ENCODE measurements at regions not wholly inside any gene's neighbourhood (a gene's known extent, or its start where the extent isn't known, plus 50 kb on each side); places are given as distances from the start of the nearest gene placed in this dataset.

DNA sequence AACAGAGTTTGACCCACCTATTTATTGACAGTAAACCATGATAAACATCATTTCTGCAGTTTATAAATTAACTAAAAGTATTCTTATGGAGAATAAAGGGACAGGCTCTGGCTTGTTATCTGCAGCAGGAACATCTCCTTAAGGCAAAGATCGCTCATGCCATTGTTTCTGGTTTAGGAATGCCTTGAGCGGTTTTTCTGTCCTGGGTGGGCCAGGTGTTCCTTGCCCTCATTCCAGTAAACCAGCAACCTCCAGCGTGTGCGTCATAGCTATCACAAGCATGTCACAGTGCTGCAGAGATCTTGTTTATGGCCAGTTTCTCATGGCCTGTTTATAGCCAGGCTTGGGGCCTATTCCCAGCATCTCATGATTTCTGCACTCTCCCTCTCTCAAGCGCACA is 521.7 kb downstream of the HINT1 start:
- no peak overlapping the region for H3K27ac Mint-ChIP-seq
- H3K36me3 Mint-ChIP-seq (ENCODE audit: low read depth) = no peaks in the 10 kb centered on the region
- ATAC-seq (ENCODE audit: low read depth) (no peak), DNase-seq (no peak)
- no peaks in the 10 kb centered on the region for H3K27me3 Mint-ChIP-seq
- H3K4me1 Mint-ChIP-seq = no peaks in the 10 kb centered on the region
- intact Hi-C loops (cut with micrococcal nuclease) = no loop called here
- H3K4me3 Mint-ChIP-seq = no peak overlapping the region
- CTCF ChIA-PET = no interaction called here
- TF ChIP-seq CTCF (IDR thresholded peaks at IDR 0.05) = no peak
- H3K9me3 Mint-ChIP-seq = peaks cover 8% of the 10 kb centered on the region
- POLR2A ChIA-PET = no interaction called here

DNA sequence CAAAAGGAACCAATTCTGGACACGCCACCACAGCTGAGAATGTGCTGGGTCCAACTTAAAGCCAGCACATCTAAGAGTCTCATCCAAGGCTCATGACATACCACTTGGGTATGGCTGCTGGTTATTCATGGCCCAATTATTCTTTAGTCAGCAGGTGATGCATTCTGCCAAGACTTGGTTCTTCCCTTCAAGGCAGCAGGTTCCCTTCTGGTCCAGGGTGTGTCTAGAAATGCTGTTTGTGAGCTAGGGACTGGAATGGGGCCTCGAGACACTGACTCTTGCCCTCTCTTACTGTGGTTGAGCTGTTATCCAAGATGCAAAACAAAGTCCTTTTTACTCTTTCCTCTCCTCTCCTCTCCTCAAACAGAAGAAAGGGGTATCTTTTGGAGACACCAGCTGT is 522.6 kb downstream of the HINT1 start:
- no peak for ATAC-seq (ENCODE audit: low read depth)
- POLR2A ChIA-PET = no interaction called here
- H3K36me3 Mint-ChIP-seq (ENCODE audit: low read depth) = no peaks in the 10 kb centered on the region
- no peaks in the 10 kb centered on the region for H3K4me1 Mint-ChIP-seq
- H3K27ac Mint-ChIP-seq = no peak overlapping the region
- intact Hi-C loops (cut with micrococcal nuclease) = no loop called here
- no peak for DNase-seq
- no peak overlapping the region for H3K4me3 Mint-ChIP-seq
- CTCF ChIA-PET = no interaction called here
- H3K9me3 Mint-ChIP-seq = peaks cover 8% of the 10 kb centered on the region
- no peak for TF ChIP-seq CTCF (IDR thresholded peaks at IDR 0.05)
- no peaks in the 10 kb centered on the region for H3K27me3 Mint-ChIP-seq

DNA sequence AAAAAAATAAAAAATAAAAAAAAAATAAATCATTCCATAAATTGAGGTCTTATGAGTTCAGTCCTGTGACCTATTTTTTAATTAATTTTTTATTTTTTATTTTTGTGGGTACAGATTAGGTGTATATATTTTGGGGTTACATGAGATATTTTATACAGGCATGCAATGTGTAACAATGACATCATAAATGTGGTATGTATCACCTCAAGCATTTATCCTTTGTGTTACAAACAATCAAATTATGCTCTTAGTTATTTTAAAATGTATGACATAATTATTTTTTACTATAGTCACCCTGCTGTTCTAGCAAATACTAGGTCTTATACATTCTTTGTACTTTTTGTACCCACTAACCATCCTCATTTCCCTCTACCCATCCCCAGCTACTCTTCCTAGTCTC is 537.9 kb downstream of the HINT1 start:
- Mint-ChIP-seq H3K4me3 (no peak overlapping the region), H3K27me3 (no peaks in the 10 kb centered on the region), H3K9me3 (peaks cover 25% of the 10 kb centered on the region), H3K36me3 (ENCODE audit: low read depth) (no peaks in the 10 kb centered on the region), H3K27ac (no peak overlapping the region), H3K4me1 (no peaks in the 10 kb centered on the region)
- ChIA-PET POLR2A (no interaction called here), CTCF (no interaction called here)
- TF ChIP-seq CTCF (IDR thresholded peaks at IDR 0.05) = no peak
- ATAC-seq (ENCODE audit: low read depth) (no peak), DNase-seq (no peak)
- intact Hi-C loops (cut with micrococcal nuclease) = no loop called here

- Mint-ChIP-seq H3K4me3 (no peak overlapping the region), H3K36me3 (ENCODE audit: low read depth) (no peaks in the 10 kb centered on the region), H3K27ac (no peak overlapping the region), H3K4me1 (no peaks in the 10 kb centered on the region), H3K27me3 (no peaks in the 10 kb centered on the region), H3K9me3 (peaks cover 10% of the 10 kb centered on the region)
- ATAC-seq (ENCODE audit: low read depth) (no peak), DNase-seq (no peak)
- ChIA-PET POLR2A (interaction anchor here (0.7 kb wide), 1 partner anchor 474 kb away, joined by 3 read pairs; no protein-coding TSS in a partner anchor), CTCF (no interaction called here)
- TF ChIP-seq CTCF (IDR thresholded peaks at IDR 0.05) = no peak
- intact Hi-C loops (cut with micrococcal nuclease) = no loop called here
Measured at GRCh38 chr5:130624805-130625204, 540.3 kb downstream of the HINT1 start.

- CTCF ChIA-PET = no interaction called here
- intact Hi-C loops (cut with micrococcal nuclease) = no loop called here
- no peak for TF ChIP-seq CTCF (IDR thresholded peaks at IDR 0.05)
- Mint-ChIP-seq H3K27ac (no peak overlapping the region), H3K27me3 (no peaks in the 10 kb centered on the region), H3K36me3 (ENCODE audit: low read depth) (no peaks in the 10 kb centered on the region), H3K4me3 (no peak overlapping the region), H3K4me1 (no peaks in the 10 kb centered on the region), H3K9me3 (peaks cover 2% of the 10 kb centered on the region)
- POLR2A ChIA-PET = no interaction called here
- DNase-seq (no peak), ATAC-seq (ENCODE audit: low read depth) (no peak)
Measured at GRCh38 chr5:130616161-130616560, 548.9 kb downstream of the HINT1 start.

Measured in activated B cell treated with CpG ODN at 0.5 μM for 24 hours (primary cell).